ENCODE measurements at regions not wholly inside any gene's neighbourhood (a gene's known extent, or its start where the extent isn't known, plus 50 kb on each side); places are given as distances from the start of the nearest gene placed in this dataset.
"Not testable (repeated sequence)": the region's sequence is repeated elsewhere in the genome, so short reads cannot be mapped to it uniquely, and the experiment has no call there.

GRCh38 chr19:28634837-28635236 is 578.1 kb downstream of the UQCRFS1 start:
- no peak overlapping the region for H3K4me3 ChIP-seq (ENCODE audit: low read depth, low read length)
- DNase-seq (ENCODE audit: low read depth), result no peak
- no peak for TF ChIP-seq CTCF (conservative IDR thresholded peaks at IDR 0.05; ENCODE audit: low read depth, low read length)

GRCh38 chr19:28634019-28634328 is 579.0 kb downstream of the UQCRFS1 start:
- no peak overlapping the region for H3K4me3 ChIP-seq (ENCODE audit: low read depth, low read length)
- no peak for DNase-seq (ENCODE audit: low read depth)
- TF ChIP-seq CTCF (conservative IDR thresholded peaks at IDR 0.05; ENCODE audit: low read depth, low read length), result no peak

GRCh38 chr19:28633319-28634018 is 579.5 kb downstream of the UQCRFS1 start:
- no peak overlapping the region for H3K4me3 ChIP-seq (ENCODE audit: low read depth, low read length)
- peak; percentile 83 for DNase-seq (ENCODE audit: low read depth)
- peak; percentile 98 for TF ChIP-seq CTCF (conservative IDR thresholded peaks at IDR 0.05; ENCODE audit: low read depth, low read length)

GRCh38 chr19:28632371-28633080 is 580.4 kb downstream of the UQCRFS1 start:
- no peak overlapping the region for H3K4me3 ChIP-seq (ENCODE audit: low read depth, low read length)
- no peak for DNase-seq (ENCODE audit: low read depth)
- TF ChIP-seq CTCF (conservative IDR thresholded peaks at IDR 0.05; ENCODE audit: low read depth, low read length), result no peak

- no peak overlapping the region for H3K4me3 ChIP-seq (ENCODE audit: low read depth, low read length)
- TF ChIP-seq CTCF (conservative IDR thresholded peaks at IDR 0.05; ENCODE audit: low read depth, low read length), result no peak
- DNase-seq (ENCODE audit: low read depth), result no peak
These were observed 581.0 kb downstream of the UQCRFS1 start for GRCh38 chr19:28631961-28632360.

- TF ChIP-seq CTCF (conservative IDR thresholded peaks at IDR 0.05; ENCODE audit: low read depth, low read length), result no peak
These were observed 585.3 kb downstream of the UQCRFS1 start for GRCh38 chr19:28627669-28628068.

GRCh38 chr19:28626407-28626806 is 586.5 kb downstream of the UQCRFS1 start:
- not testable (repeated sequence) for H3K4me3 ChIP-seq (ENCODE audit: low read depth, low read length); DNase-seq (ENCODE audit: low read depth)

More at GRCh38 chr19:28627669-28628068, 585.3 kb downstream of the UQCRFS1 start:
- no peak for DNase-seq (ENCODE audit: low read depth)
- H3K4me3 ChIP-seq (ENCODE audit: low read depth, low read length), result no peak overlapping the region

Measured in choroid plexus epithelial cell (primary cell).